ENCODE measurements at regions not wholly inside any gene's neighbourhood (a gene's known extent, or its start where the extent isn't known, plus 50 kb on each side); places are given as distances from the start of the nearest gene placed in this dataset.

DNA sequence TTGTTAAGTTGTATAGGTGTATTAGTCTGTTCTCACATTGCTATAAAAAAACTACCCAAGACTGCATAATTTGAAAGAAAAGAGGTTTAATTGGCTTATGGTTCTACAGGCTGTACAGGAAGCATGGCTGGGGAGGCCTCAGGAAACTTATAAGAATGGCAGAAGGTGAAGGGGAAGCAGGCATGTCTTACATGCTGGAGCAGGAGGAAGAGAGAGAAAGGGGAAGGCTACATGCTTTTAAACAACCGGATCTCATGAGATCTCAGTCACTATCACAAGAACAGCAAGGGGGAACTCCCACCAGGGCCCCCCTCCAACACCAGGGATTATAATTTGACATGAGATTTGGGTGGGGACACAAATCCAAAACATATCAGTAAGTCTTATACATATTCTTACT is 60.5 kb upstream of the OR10AD1 start:
- Mint-ChIP-seq H3K27me3 (ENCODE audit: low read depth) (peaks cover 54% of the 10 kb centered on the region), H3K4me3 (no peak overlapping the region), H3K36me3 (ENCODE audit: insufficient read depth in 1 of 3, low read depth in 3 of 3) (no peaks in the 10 kb centered on the region), H3K4me1 (no peaks in the 10 kb centered on the region), H3K9me3 (peaks cover 0 to 59% of the 10 kb centered on the region in 2 experiments; a peak in 2 of 5 replicates), H3K27ac (no peak overlapping the region; a peak in 1 of 7 replicates)
- no CpG with 5 or more reads among the region's 1 CpG for WGBS (ENCODE audit: extremely low coverage, insufficient read length, low lambda C conversion rate)
- no peaks in the 10 kb centered on the region for H3K4me1 ChIP-seq (ENCODE audit: insufficient read depth, low read length)
- H3K79me1 ChIP-seq (ENCODE audit: insufficient read depth, low read depth, low read length, poor library complexity, severe bottlenecking): no peaks in the 10 kb centered on the region
- DNase-seq: no peak
- no peak overlapping the region for H3K18ac ChIP-seq (ENCODE audit: insufficient read length, low read depth, low read length)
- H3K79me2 ChIP-seq (ENCODE audit: insufficient read depth, low read length): no peaks in the 10 kb centered on the region
- H3K14ac ChIP-seq (ENCODE audit: insufficient read depth, low read length): no peak overlapping the region
- H3T11ph ChIP-seq (ENCODE audit: low read length): no peak overlapping the region
- H3K56ac ChIP-seq (ENCODE audit: insufficient read length, low read depth, low read length): no peak overlapping the region
- no peaks in the 10 kb centered on the region for H3K9me3 ChIP-seq (ENCODE audit: control insufficient read depth, low read depth, low read length)
- H2AFZ ChIP-seq (ENCODE audit: low read length): no peak overlapping the region
- H2BK15ac ChIP-seq (ENCODE audit: low read depth, low read length): no peak overlapping the region
- no peak overlapping the region for H3K27ac ChIP-seq (ENCODE audit: insufficient read length, low read depth, low read length)
- H3K4ac ChIP-seq (ENCODE audit: low read depth, low read length): no peak overlapping the region
- no peak overlapping the region for H2BK12ac ChIP-seq (ENCODE audit: insufficient read length, low read depth, low read length)
- TF ChIP-seq, protein P1, sequence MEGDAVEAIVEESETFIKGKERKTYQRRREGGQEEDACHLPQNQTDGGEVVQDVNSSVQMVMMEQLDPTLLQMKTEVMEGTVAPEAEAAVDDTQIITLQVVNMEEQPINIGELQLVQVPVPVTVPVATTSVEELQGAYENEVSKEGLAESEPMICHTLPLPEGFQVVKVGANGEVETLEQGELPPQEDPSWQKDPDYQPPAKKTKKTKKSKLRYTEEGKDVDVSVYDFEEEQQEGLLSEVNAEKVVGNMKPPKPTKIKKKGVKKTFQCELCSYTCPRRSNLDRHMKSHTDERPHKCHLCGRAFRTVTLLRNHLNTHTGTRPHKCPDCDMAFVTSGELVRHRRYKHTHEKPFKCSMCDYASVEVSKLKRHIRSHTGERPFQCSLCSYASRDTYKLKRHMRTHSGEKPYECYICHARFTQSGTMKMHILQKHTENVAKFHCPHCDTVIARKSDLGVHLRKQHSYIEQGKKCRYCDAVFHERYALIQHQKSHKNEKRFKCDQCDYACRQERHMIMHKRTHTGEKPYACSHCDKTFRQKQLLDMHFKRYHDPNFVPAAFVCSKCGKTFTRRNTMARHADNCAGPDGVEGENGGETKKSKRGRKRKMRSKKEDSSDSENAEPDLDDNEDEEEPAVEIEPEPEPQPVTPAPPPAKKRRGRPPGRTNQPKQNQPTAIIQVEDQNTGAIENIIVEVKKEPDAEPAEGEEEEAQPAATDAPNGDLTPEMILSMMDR (conservative IDR thresholded peaks at IDR 0.05): no peak
- H4K8ac ChIP-seq (replicated peaks; ENCODE audit: insufficient read length, low read depth, low read length): no peak overlapping the region
- H4K5ac ChIP-seq (ENCODE audit: insufficient read length, low read depth, low read length): no peak overlapping the region
- H3K4me2 ChIP-seq (ENCODE audit: insufficient read depth, insufficient read length, low read length): no peak overlapping the region
- no peak overlapping the region for H4K91ac ChIP-seq (ENCODE audit: insufficient read length, low read depth, low read length)
- H4K20me1 ChIP-seq (ENCODE audit: control insufficient read depth, insufficient read depth, insufficient read length): no peaks in the 10 kb centered on the region
- H2BK5ac ChIP-seq (ENCODE audit: insufficient read length, low read length): no peak overlapping the region
- H3K27me3 ChIP-seq (ENCODE audit: insufficient read depth, low read length): no peaks in the 10 kb centered on the region
- no peak overlapping the region for H2BK120ac ChIP-seq (ENCODE audit: low read depth, low read length, poor library complexity, severe bottlenecking)
- no peaks in the 10 kb centered on the region for H3K23me2 ChIP-seq (ENCODE audit: insufficient read length, low read depth, low read length, poor library complexity, severe bottlenecking)
- no peak overlapping the region for H3K9ac ChIP-seq (ENCODE audit: extremely low read depth, insufficient read length, low read length)
- H3K23ac ChIP-seq (ENCODE audit: insufficient read length, low read depth, low read length): no peak overlapping the region
- H2AK5ac ChIP-seq (ENCODE audit: insufficient read length, low read length): no peak overlapping the region
- H2BK20ac ChIP-seq (ENCODE audit: low read depth, low read length, poor library complexity, severe bottlenecking): no peak overlapping the region

Measured in H9 (cell line).